ENCODE measurements at regions not wholly inside any gene's neighbourhood (a gene's known extent, or its start where the extent isn't known, plus 50 kb on each side); places are given as distances from the start of the nearest gene placed in this dataset.
"Not testable (repeated sequence)": the region's sequence is repeated elsewhere in the genome, so short reads cannot be mapped to it uniquely, and the experiment has no call there.

GRCh38 chr4:17436047-17436749 lies 75.7 kb downstream of the QDPR start:
- not testable (repeated sequence) for DNase-seq

GRCh38 chr4:17433827-17434226 lies 78.1 kb downstream of the QDPR start:
- DNase-seq = no peak

- DNase-seq = no peak
Measured at GRCh38 chr4:17427991-17428390, 83.9 kb downstream of the QDPR start.

GRCh38 chr4:17426222-17426621 lies 85.7 kb downstream of the QDPR start:
- DNase-seq = no peak

GRCh38 chr4:17418010-17418409 lies 93.9 kb downstream of the QDPR start:
- DNase-seq = no peak

- DNase-seq = no peak
Measured at GRCh38 chr4:17414392-17414791, 97.5 kb downstream of the QDPR start.

GRCh38 chr4:17400686-17401085 lies 111.2 kb downstream of the QDPR start:
- DNase-seq = no peak

GRCh38 chr4:17398805-17399204 lies 113.1 kb downstream of the QDPR start:
- no peak for DNase-seq

- DNase-seq = no peak
Measured at GRCh38 chr4:17398035-17398434, 113.9 kb downstream of the QDPR start.

GRCh38 chr4:17397611-17398010 lies 114.3 kb downstream of the QDPR start:
- DNase-seq = no peak

GRCh38 chr4:17385403-17385802 lies 126.5 kb downstream of the QDPR start:
- DNase-seq = no peak

- DNase-seq = no peak
Measured at GRCh38 chr4:17380347-17380746, 131.5 kb downstream of the QDPR start.

- no peak for DNase-seq
Measured at GRCh38 chr4:17376205-17376604, 135.7 kb downstream of the QDPR start.

- no peak for DNase-seq
Measured at GRCh38 chr4:17373666-17374065, 138.2 kb downstream of the QDPR start.

GRCh38 chr4:17370818-17371217 lies 141.1 kb downstream of the QDPR start:
- DNase-seq = no peak

- no peak for DNase-seq
Measured at GRCh38 chr4:17368408-17368807, 143.5 kb downstream of the QDPR start.

- no peak for DNase-seq
Measured at GRCh38 chr4:17367201-17367600, 144.7 kb downstream of the QDPR start.

- DNase-seq = no peak
Measured at GRCh38 chr4:17366496-17366895, 145.4 kb downstream of the QDPR start.

- no peak for DNase-seq
Measured at GRCh38 chr4:17362430-17362829, 149.5 kb downstream of the QDPR start.

GRCh38 chr4:17358241-17358640 lies 153.6 kb downstream of the QDPR start:
- no peak for DNase-seq

- DNase-seq = no peak
Measured at GRCh38 chr4:17356926-17357325, 155.0 kb downstream of the QDPR start.

- DNase-seq = no peak
Measured at GRCh38 chr4:17352357-17352756, 159.5 kb downstream of the QDPR start.

GRCh38 chr4:17347445-17347844 lies 164.4 kb downstream of the QDPR start:
- DNase-seq = no peak

- no peak for DNase-seq
Measured at GRCh38 chr4:17339376-17339775, 172.5 kb downstream of the QDPR start.

GRCh38 chr4:17336986-17337385 lies 174.9 kb downstream of the QDPR start:
- no peak for DNase-seq

Data from GOT3 (cell line).